ENCODE measurements at regions not wholly inside any gene's neighbourhood (a gene's known extent, or its start where the extent isn't known, plus 50 kb on each side); places are given as distances from the start of the nearest gene placed in this dataset.
A peak's percentile ranks its signal among the peaks of the same experiment; 100 is the strongest.

DNA sequence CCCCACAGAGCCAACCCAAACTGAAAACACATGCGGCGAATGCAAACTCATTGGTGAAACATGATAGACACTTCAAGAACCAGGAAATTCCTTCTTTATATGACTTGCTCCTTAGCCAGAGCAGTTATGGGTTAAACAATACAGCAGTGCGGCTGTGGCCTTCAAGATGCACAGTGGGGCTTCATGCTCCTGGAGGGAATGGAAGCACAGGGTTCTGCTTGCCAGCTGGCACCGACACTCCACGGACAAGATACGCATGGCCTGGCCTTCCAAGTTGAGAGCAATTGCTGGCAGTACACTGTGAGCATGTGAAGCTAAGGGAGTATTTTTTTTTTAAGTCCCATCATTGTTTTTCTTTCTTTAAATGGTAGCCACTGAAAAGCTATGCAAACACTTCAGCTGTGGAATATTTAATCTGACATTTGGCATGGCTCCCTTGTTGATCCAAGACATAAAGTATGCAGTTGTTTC, 451.6 kb upstream of the CD180 start:
- DNase-seq (ENCODE audit: low read depth) = no peak
- no peak overlapping the region for H3K4me3 ChIP-seq (ENCODE audit: low read length)
- TF ChIP-seq, protein P1, sequence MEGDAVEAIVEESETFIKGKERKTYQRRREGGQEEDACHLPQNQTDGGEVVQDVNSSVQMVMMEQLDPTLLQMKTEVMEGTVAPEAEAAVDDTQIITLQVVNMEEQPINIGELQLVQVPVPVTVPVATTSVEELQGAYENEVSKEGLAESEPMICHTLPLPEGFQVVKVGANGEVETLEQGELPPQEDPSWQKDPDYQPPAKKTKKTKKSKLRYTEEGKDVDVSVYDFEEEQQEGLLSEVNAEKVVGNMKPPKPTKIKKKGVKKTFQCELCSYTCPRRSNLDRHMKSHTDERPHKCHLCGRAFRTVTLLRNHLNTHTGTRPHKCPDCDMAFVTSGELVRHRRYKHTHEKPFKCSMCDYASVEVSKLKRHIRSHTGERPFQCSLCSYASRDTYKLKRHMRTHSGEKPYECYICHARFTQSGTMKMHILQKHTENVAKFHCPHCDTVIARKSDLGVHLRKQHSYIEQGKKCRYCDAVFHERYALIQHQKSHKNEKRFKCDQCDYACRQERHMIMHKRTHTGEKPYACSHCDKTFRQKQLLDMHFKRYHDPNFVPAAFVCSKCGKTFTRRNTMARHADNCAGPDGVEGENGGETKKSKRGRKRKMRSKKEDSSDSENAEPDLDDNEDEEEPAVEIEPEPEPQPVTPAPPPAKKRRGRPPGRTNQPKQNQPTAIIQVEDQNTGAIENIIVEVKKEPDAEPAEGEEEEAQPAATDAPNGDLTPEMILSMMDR (IDR thresholded peaks at IDR 0.05; ENCODE audit: insufficient read depth, low read depth, low read length, missing control alignments) = no peak

DNA sequence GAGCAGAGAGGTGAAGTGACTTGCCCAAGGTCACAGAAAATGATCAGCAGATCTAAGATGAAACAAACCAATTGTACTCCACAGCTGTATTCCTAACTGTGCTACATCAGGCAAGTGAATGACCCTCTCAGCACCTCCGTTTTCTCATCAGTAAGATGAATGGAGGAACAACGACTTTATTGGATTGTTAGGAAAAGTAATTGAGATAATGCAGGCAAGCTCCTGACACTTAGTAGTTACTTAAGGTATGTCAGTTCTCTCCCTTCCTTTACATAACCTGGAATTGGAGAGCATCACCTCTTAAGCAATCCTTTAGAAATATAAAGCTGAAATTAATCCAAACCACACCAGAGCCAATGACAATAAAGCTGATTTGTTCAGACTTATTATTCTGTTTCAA, 451.2 kb upstream of the CD180 start:
- no peak for DNase-seq (ENCODE audit: low read depth)
- H3K4me3 ChIP-seq (ENCODE audit: low read length) = no peak overlapping the region
- TF ChIP-seq, protein P1 (IDR thresholded peaks at IDR 0.05; ENCODE audit: insufficient read depth, low read depth, low read length, missing control alignments) = no peak

DNA sequence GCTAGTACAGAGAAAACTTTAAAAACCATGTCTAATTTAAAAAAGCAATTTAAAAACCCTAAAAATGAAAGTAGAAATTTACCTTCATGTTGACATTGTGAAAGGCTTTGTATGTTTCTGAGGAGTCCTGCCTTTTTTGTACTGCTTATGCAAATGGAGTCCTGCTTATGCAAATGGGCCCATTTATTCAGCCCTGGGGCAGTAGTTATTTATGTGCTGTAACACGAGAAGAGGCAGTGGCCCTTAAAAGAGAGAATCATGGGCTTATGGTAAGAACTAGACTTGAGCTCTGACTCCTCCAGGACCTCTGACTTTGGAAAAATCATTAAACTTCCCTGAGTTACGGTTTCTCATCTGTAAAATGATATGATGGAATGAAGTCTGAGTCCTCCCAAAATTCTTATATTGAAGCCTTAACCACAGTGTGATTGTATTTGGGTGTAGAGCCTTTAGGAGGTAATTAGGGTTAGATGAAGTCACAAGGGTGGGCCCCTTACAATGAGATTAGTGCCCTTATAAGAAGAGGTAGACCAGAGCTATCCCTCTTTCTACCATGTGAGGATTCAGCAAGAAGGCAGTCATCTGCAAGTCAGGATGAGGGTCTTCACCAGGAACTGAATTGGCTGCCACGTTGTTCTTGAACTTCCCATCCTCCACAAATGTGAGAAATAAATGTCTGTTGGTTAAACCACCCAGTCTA, 447.8 kb upstream of the CD180 start:
- no peak overlapping the region for H3K4me3 ChIP-seq (ENCODE audit: low read length)
- TF ChIP-seq, protein P1 (IDR thresholded peaks at IDR 0.05; ENCODE audit: insufficient read depth, low read depth, low read length, missing control alignments) = no peak
- DNase-seq (ENCODE audit: low read depth) = no peak

DNA sequence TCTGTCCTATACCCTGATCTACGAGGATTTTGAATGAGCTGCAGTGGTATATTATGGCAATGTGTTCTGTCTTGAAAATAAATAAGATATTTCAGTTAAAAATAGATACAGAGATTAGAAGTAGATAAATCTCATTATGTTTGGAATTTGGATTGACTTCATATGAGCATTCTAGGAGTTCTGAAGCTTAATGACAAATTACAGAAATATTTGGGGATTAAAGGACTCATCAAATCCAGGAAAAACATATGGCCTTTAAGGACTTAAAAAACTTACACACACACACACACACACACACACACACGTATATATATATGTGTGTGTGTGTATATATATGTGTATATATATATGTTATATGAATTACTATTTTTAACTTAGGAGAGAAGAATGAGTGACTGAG, 446.9 kb upstream of the CD180 start:
- DNase-seq (ENCODE audit: low read depth) = no peak
- no peak overlapping the region for H3K4me3 ChIP-seq (ENCODE audit: low read length)
- TF ChIP-seq, protein P1 (IDR thresholded peaks at IDR 0.05; ENCODE audit: insufficient read depth, low read depth, low read length, missing control alignments) = no peak

DNA sequence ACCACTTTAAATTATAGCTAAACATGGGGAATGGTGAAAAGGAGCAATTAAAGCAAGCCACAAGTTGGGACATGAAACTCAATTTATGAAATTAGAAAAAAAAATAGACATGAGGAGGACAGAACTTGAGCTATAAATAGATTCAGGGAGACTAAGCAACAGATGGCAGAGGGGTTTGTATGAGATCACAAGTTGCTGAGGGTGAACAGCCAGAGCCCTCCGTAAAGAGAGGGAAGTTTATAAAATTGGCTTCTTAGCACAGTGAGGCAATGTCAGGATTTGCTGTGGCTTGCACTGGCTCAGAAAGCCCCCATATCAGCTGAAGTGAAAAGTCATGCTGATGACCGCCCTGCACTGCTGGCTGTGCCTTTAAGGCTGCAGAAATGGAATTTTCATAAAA, 443.4 kb upstream of the CD180 start:
- no peak overlapping the region for H3K4me3 ChIP-seq (ENCODE audit: low read length)
- DNase-seq (ENCODE audit: low read depth) = no peak
- TF ChIP-seq, protein P1 (IDR thresholded peaks at IDR 0.05; ENCODE audit: insufficient read depth, low read depth, low read length, missing control alignments) = no peak

DNA sequence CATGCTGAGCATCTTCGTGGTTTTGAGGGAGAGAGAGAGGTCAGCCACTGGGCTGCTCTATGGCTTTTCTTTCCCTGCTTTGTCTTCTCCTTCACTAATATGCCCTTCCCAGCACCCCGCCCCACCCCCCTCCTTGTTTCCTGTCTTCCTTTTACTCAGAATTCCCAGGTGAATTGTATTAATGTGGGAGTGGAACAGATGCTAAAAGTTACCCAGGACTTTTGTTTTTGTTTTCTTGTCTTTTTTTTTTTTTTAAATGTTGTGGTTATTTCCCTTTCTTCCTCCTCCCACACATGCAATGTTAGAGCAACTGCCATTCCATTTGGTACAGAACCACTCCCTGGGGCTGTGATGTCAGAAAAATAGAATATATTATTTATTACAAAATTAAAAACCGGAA, 442.7 kb upstream of the CD180 start:
- DNase-seq (ENCODE audit: low read depth) = peak; percentile 14
- TF ChIP-seq, protein P1 (IDR thresholded peaks at IDR 0.05; ENCODE audit: insufficient read depth, low read depth, low read length, missing control alignments) = no peak
- H3K4me3 ChIP-seq (ENCODE audit: low read length) = no peak overlapping the region
